Progenitor cell of endocrine pancreas (in vitro differentiated cells): ENCODE measurements at regions not wholly inside any gene's neighbourhood (a gene's known extent, or its start where the extent isn't known, plus 50 kb on each side); places are given as distances from the start of the nearest gene placed in this dataset.

Experiments
- DNase-seq: peaks from one replicate; pipeline ENCODE4 v3.0.0; 2021; ENCODE audit warnings: low spot score; ENCODE audit not compliant: unreplicated experiment
- H3K27ac Mint-ChIP-seq: 2 replicates; pipeline ENCODE4 v1.8.0; 2021; ENCODE audit warnings: mild to moderate bottlenecking, moderate library complexity, mixed read lengths
- H3K27me3 Mint-ChIP-seq: 2 replicates; pipeline ENCODE4 v1.8.0; 2021; ENCODE audit warnings: mixed read lengths
- H3K36me3 Mint-ChIP-seq: 2 replicates; pipeline ENCODE4 v1.8.0; 2022; ENCODE audit warnings: mixed read lengths; ENCODE audit not compliant: insufficient read depth
- H3K4me1 Mint-ChIP-seq: 2 replicates; pipeline ENCODE4 v1.8.0; 2021; ENCODE audit warnings: low read depth, mixed read lengths
- H3K4me3 Mint-ChIP-seq: 2 replicates; pipeline ENCODE4 v1.8.0; 2021; ENCODE audit warnings: low read depth, mild to moderate bottlenecking, moderate library complexity, mixed read lengths
- H3K9me3 Mint-ChIP-seq: 2 replicates; pipeline ENCODE4 v1.8.0; 2021; ENCODE audit warnings: low read depth, mixed read lengths
- TF ChIP-seq, protein P1 (sequence below): fragments of 200-600 bp; sonication (generic); IDR thresholded peaks from one replicate; pipeline ENCODE4 v1.5.0; 2021; ENCODE audit warnings: antibody characterized with exemption, mild to moderate bottlenecking; ENCODE audit not compliant: unreplicated experiment

DNA sequence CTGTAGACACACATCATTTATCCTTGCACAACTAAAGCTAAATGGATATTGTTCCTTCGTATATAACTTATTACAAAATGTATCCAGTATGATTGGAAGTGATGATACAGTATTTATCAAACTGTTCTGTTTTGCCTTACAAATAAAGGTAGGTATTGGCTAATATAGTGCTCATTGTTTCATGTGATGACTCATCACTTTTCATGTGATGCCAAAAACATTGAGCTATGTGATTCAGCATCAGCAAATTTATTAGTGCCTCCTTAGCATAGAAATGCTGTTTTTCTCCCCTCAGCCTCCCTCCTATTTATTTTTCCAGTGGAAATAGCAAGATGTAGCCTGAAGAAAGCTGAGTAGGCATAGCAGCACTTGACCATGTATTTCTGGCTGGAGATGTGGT is 228.6 kb upstream of the LYPLAL1 start:
- H3K27me3 Mint-ChIP-seq, result no peaks in the 10 kb centered on the region
- peaks cover 3% of the 10 kb centered on the region for H3K36me3 Mint-ChIP-seq
- peaks cover 7% of the 10 kb centered on the region for H3K4me1 Mint-ChIP-seq
- no peak overlapping the region for H3K4me3 Mint-ChIP-seq
- TF ChIP-seq, protein P1, sequence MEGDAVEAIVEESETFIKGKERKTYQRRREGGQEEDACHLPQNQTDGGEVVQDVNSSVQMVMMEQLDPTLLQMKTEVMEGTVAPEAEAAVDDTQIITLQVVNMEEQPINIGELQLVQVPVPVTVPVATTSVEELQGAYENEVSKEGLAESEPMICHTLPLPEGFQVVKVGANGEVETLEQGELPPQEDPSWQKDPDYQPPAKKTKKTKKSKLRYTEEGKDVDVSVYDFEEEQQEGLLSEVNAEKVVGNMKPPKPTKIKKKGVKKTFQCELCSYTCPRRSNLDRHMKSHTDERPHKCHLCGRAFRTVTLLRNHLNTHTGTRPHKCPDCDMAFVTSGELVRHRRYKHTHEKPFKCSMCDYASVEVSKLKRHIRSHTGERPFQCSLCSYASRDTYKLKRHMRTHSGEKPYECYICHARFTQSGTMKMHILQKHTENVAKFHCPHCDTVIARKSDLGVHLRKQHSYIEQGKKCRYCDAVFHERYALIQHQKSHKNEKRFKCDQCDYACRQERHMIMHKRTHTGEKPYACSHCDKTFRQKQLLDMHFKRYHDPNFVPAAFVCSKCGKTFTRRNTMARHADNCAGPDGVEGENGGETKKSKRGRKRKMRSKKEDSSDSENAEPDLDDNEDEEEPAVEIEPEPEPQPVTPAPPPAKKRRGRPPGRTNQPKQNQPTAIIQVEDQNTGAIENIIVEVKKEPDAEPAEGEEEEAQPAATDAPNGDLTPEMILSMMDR, result no peak
- no peak for DNase-seq
- H3K9me3 Mint-ChIP-seq, result peaks cover 19% of the 10 kb centered on the region
- H3K27ac Mint-ChIP-seq, result no peak overlapping the region

DNA sequence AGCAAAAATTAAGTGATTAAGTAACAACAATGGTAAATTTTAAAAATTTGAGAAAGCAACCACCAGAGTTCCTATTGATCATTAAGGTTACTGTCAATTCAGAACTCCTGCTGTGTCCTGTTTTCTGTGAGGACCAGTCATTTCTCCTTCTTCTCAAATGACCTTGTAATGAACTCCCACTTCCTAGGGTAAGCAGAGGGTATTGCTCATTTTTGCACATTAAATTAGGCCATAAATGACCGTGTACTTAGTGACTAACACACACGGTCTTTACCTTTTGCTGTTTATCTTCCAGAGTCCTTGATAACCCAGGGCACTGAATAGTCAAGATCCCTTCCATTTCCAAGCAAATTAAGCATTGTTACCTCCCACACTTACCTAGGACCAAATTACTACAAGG is 227.5 kb upstream of the LYPLAL1 start:
- Mint-ChIP-seq H3K4me3 (no peak overlapping the region), H3K4me1 (peaks cover 7% of the 10 kb centered on the region), H3K27ac (no peak overlapping the region)

DNA sequence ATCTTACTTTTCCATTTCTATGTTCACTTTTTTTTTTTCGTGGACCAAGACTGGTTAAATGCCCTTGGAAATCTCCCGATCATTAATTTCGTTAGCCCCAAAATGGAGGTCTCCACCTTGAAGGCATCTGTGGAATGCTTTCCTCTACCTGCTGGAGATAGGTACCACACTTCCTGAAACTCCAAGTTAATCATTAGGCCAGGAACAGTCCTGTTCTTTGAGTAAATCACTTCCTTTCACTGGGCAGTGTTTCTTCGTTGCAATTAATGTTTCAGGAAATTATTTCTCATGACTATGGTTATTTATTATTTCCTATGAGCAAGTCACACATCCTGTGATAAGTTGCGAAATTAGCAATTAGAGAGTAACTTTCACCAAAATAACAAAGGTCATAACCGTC is 225.2 kb upstream of the LYPLAL1 start:
- H3K27ac Mint-ChIP-seq, result no peak overlapping the region
- TF ChIP-seq, protein P1, result no peak
- no peak overlapping the region for H3K4me3 Mint-ChIP-seq
- H3K9me3 Mint-ChIP-seq, result peaks cover 12% of the 10 kb centered on the region
- H3K27me3 Mint-ChIP-seq, result no peaks in the 10 kb centered on the region
- DNase-seq, result no peak
- H3K4me1 Mint-ChIP-seq, result peaks cover 7% of the 10 kb centered on the region
- peaks cover 3% of the 10 kb centered on the region for H3K36me3 Mint-ChIP-seq

More for the DNA sequence above, 227.5 kb upstream of the LYPLAL1 start:
- DNase-seq, result no peak
- Mint-ChIP-seq H3K27me3 (no peaks in the 10 kb centered on the region), H3K9me3 (peaks cover 12% of the 10 kb centered on the region), H3K36me3 (peaks cover 3% of the 10 kb centered on the region)
- TF ChIP-seq, protein P1, result no peak

DNA sequence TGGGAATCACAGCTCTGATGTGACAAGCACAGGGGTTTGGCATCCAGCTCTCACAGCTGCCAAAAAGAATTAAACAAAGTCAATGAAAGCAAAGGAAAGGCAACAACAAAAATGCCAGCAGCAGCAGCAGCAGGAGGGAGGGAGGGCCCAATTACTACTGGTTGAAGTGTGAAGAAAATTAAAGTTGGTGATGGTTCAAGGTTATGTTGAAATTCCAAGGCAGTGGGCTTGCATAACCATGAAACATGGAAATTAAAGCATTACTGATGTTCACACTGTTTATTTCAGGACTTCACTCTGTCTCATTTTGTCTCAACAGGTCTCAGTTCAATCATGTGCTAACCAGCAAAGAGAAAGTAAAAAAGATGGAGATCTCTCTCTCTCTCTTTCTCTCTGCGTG is 220.3 kb upstream of the LYPLAL1 start:
- Mint-ChIP-seq H3K4me1 (peaks cover 13% of the 10 kb centered on the region), H3K27me3 (no peaks in the 10 kb centered on the region), H3K9me3 (peaks cover 2% of the 10 kb centered on the region), H3K36me3 (peaks cover under 1% of the 10 kb centered on the region), H3K4me3 (no peak overlapping the region), H3K27ac (no peak overlapping the region)
- no peak for DNase-seq
- TF ChIP-seq, protein P1, result no peak

DNA sequence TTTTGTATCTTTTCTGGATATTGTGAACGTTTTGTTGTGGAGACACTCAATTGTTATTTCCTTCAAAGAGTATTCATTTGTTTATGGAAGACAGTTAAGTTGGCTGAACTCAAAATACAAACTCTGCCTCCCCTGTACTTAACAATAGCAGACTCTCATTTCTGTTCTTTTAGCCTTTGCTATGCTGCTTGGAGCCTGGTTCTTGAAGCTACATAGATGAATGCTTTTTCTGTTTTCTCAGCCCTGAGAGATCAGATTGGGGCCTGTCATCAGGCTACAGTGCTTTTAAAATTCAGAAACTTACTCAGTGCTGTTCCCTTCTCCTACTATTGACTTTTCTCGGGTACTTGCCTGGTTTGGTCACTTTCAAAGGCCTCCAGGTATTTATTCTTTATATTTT is 215.7 kb upstream of the LYPLAL1 start:
- H3K36me3 Mint-ChIP-seq, result no peaks in the 10 kb centered on the region
- H3K9me3 Mint-ChIP-seq, result no peaks in the 10 kb centered on the region
- H3K4me1 Mint-ChIP-seq, result peaks cover 19% of the 10 kb centered on the region
- H3K27ac Mint-ChIP-seq, result peak overlapping the region; percentile 50
- no peaks in the 10 kb centered on the region for H3K27me3 Mint-ChIP-seq
- TF ChIP-seq, protein P1, result no peak
- DNase-seq, result no peak
- no peak overlapping the region for H3K4me3 Mint-ChIP-seq

- H3K27me3 Mint-ChIP-seq, result no peaks in the 10 kb centered on the region
Measured at GRCh38 chr1:218959784-218960183, 213.9 kb upstream of the LYPLAL1 start.

More at GRCh38 chr1:218959784-218960183, 213.9 kb upstream of the LYPLAL1 start:
- no peaks in the 10 kb centered on the region for H3K9me3 Mint-ChIP-seq
- no peak overlapping the region for H3K27ac Mint-ChIP-seq
- TF ChIP-seq, protein P1, result no peak
- no peak overlapping the region for H3K4me3 Mint-ChIP-seq
- no peaks in the 10 kb centered on the region for H3K36me3 Mint-ChIP-seq
- peaks cover 18% of the 10 kb centered on the region for H3K4me1 Mint-ChIP-seq
- DNase-seq, result no peak
